GM06990 (cell line): ENCODE measurements at regions not wholly inside any gene's neighbourhood (a gene's known extent, or its start where the extent isn't known, plus 50 kb on each side); places are given as distances from the start of the nearest gene placed in this dataset.

Source experiments
- DNase-seq: peaks from one replicate; pipeline ENCODE4 v3.0.0-alpha.2; 2011; ENCODE audit not compliant: insufficient read length; ENCODE audit errors: extremely low read depth
- H3K27me3 ChIP-seq: replicated peaks from 2 replicates; pipeline ENCODE4 v1.6.0; 2011; ENCODE audit warnings: low read length; ENCODE audit not compliant: control insufficient read depth, insufficient read depth
- H3K36me3 ChIP-seq: 2 replicates; pipeline ENCODE4 v1.5.1; 2011; ENCODE audit warnings: low read length; ENCODE audit not compliant: control insufficient read depth, insufficient read depth
- H3K4me3 ChIP-seq: replicated peaks from 2 replicates; pipeline ENCODE4 v1.5.1; 2011; ENCODE audit warnings: low read depth, mild to moderate bottlenecking, control low read depth, low read length
- TF ChIP-seq, protein P1 (sequence below): IDR thresholded peaks from 2 replicates; pipeline ENCODE4 v1.5.1; 2011; ENCODE audit warnings: low read length, control low read depth, mild to moderate bottlenecking, inconsistent platforms; ENCODE audit not compliant: insufficient read depth, poor library complexity, severe bottlenecking

DNA sequence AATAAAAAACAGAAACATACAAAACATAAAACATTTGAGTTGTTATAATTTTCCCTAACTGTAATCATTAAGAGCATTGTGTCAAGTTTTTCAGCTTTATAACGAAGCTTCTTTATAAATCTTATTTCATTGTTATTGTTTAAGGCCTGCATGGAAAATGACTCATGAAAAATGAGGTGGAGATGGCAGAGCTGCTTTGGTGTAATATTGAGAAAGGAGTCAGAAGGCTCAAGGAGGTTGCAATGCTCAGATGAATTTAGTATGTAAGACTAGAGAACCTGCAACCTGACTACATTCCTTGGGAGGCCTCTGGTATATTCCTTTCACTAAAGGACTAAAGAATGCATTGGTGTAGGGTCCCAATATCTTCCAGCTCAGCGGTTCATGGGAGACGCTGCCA is 61.5 kb downstream of the TMEM30B start:
- H3K4me3 ChIP-seq = no peak overlapping the region
- H3K27me3 ChIP-seq = no peaks in the 10 kb centered on the region; the same call in 1 of the 2 replicates
- DNase-seq = no peak
- TF ChIP-seq, protein P1, sequence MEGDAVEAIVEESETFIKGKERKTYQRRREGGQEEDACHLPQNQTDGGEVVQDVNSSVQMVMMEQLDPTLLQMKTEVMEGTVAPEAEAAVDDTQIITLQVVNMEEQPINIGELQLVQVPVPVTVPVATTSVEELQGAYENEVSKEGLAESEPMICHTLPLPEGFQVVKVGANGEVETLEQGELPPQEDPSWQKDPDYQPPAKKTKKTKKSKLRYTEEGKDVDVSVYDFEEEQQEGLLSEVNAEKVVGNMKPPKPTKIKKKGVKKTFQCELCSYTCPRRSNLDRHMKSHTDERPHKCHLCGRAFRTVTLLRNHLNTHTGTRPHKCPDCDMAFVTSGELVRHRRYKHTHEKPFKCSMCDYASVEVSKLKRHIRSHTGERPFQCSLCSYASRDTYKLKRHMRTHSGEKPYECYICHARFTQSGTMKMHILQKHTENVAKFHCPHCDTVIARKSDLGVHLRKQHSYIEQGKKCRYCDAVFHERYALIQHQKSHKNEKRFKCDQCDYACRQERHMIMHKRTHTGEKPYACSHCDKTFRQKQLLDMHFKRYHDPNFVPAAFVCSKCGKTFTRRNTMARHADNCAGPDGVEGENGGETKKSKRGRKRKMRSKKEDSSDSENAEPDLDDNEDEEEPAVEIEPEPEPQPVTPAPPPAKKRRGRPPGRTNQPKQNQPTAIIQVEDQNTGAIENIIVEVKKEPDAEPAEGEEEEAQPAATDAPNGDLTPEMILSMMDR = no peak
- no peaks in the 10 kb centered on the region for H3K36me3 ChIP-seq

GRCh38 chr14:61219256-61219655 is 61.9 kb downstream of the TMEM30B start:
- TF ChIP-seq, protein P1 = no peak
- Histone ChIP-seq H3K4me3 (no peak overlapping the region), H3K27me3 (no peaks in the 10 kb centered on the region; the same call in 1 of the 2 replicates), H3K36me3 (no peaks in the 10 kb centered on the region)
- DNase-seq = no peak

- TF ChIP-seq, protein P1 = no peak
- no peak overlapping the region for H3K4me3 ChIP-seq
- no peaks in the 10 kb centered on the region for H3K36me3 ChIP-seq
- H3K27me3 ChIP-seq = no peaks in the 10 kb centered on the region; the same call in 1 of the 2 replicates
- no peak for DNase-seq
Observed at GRCh38 chr14:61218767-61219166, 62.4 kb downstream of the TMEM30B start.

DNA sequence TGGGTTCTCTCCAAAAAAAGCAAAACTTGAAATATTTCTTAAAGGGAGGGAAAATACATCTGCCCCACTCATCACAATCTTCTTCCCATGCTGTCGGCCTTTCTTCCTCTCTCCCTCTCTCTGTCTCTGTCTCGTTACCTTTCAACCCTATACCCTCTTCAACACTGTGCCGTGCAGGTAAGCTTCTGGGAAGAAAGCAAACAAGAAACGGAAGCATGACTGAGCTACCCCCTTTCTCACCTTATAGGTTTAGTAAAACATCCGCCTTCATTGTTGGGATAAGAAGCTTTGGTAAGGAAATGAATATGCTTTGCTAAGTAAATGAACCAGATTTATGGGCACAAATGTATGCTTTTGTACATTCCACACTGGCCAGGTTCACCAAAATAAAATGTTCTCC is 63.0 kb downstream of the TMEM30B start:
- Histone ChIP-seq H3K36me3 (no peaks in the 10 kb centered on the region), H3K4me3 (no peak overlapping the region), H3K27me3 (no peaks in the 10 kb centered on the region; the same call in 1 of the 2 replicates)
- TF ChIP-seq, protein P1 = no peak
- no peak for DNase-seq

- H3K27me3 ChIP-seq = no peaks in the 10 kb centered on the region; the same call in 1 of the 2 replicates
- TF ChIP-seq, protein P1 = no peak
- H3K4me3 ChIP-seq = no peak overlapping the region
- H3K36me3 ChIP-seq = no peaks in the 10 kb centered on the region
- no peak for DNase-seq
Observed at GRCh38 chr14:61217516-61217915, 63.6 kb downstream of the TMEM30B start.
